ENCODE measurements at regions not wholly inside any gene's neighbourhood (a gene's known extent, or its start where the extent isn't known, plus 50 kb on each side); places are given as distances from the start of the nearest gene placed in this dataset.

- Histone ChIP-seq H3K27me3 (ENCODE audit: control insufficient read depth in 2 of 2, insufficient read depth in 2 of 2, low read length in 2 of 2) (no peaks in the 10 kb centered on the region), H3K4me2 (ENCODE audit: insufficient read depth, low read length) (no peak overlapping the region), H3K9ac (replicated peaks; ENCODE audit: extremely low read depth, insufficient read depth, low read length) (no peak overlapping the region), H3K9me1 (replicated peaks; ENCODE audit: control insufficient read depth, extremely low read depth, insufficient read depth, low read length) (no peaks in the 10 kb centered on the region), H2AFZ (ENCODE audit: low read depth, low read length) (no peak overlapping the region), H4K20me1 (replicated peaks; ENCODE audit: control insufficient read depth, extremely low read depth, insufficient read depth, low read length) (no peaks in the 10 kb centered on the region), H3K4me3 (replicated peaks in 1 of 3; ENCODE audit: insufficient read depth in 1 of 3, low read depth in 1 of 3, low read length in 3 of 3) (no peak overlapping the region), H3K36me3 (ENCODE audit: control insufficient read depth in 2 of 2, extremely low read depth in 1 of 2, insufficient read depth in 2 of 2, low read length in 2 of 2) (no peaks in the 10 kb centered on the region), H3K4me1 (ENCODE audit: control insufficient read depth, extremely low read depth, insufficient read depth, low read length) (no peaks in the 10 kb centered on the region), H3K9me3 (replicated peaks; ENCODE audit: control insufficient read depth, insufficient read depth, low read length) (peaks cover 4% of the 10 kb centered on the region), H3K79me2 (ENCODE audit: control insufficient read depth, insufficient read depth, low read length) (no peaks in the 10 kb centered on the region), H3K27ac (ENCODE audit: insufficient read depth, low read depth, low read length) (no peak overlapping the region)
- BruUV-seq (replicated peaks), result no TSS peak
- TF ChIP-seq POLR2AphosphoS5 (IDR thresholded peaks at IDR 0.05; ENCODE audit: insufficient read depth, low read depth, low read length) (no peak), FOS (IDR thresholded peaks at IDR 0.05; ENCODE audit: borderline replicate concordance, insufficient read depth, low read length) (no peak), JUN (IDR thresholded peaks at IDR 0.05; ENCODE audit: borderline replicate concordance, insufficient read depth, insufficient read length, low read depth) (no peak), GATA2 (IDR thresholded peaks at IDR 0.05; ENCODE audit: insufficient read depth, insufficient read length, low read depth, low read length) (no peak), MYC (IDR thresholded peaks at IDR 0.05; ENCODE audit: low read depth, low read length) (no peak), CTCF (IDR thresholded peaks at IDR 0.05; ENCODE audit: extremely low read depth in 1 of 2, insufficient read depth in 1 of 2, low read depth in 1 of 2, low read length in 2 of 2) (no peak), EZH2 (IDR thresholded peaks at IDR 0.05; ENCODE audit: borderline replicate concordance, low read depth, low read length, severe bottlenecking) (no peak), POLR2A (IDR thresholded peaks at IDR 0.05; ENCODE audit: low read depth, low read length) (no peak)
- TF ChIP-seq, protein P1, sequence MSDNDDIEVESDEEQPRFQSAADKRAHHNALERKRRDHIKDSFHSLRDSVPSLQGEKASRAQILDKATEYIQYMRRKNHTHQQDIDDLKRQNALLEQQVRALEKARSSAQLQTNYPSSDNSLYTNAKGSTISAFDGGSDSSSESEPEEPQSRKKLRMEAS (IDR thresholded peaks at IDR 0.05; ENCODE audit: insufficient read depth, insufficient read length), result no peak
- intact Hi-C loops (cut with micrococcal nuclease) (no loop called here), dilution Hi-C loops (cut with MboI; ENCODE audit: extremely low pct_ligation_motif_present, low sequenced_read_pairs) (no loop called here)
- CTCF ChIA-PET, result interaction anchor here (0.6 to 0.7 kb wide), 2 partner anchors 141 to 669 kb away, joined by 3 read pairs; no protein-coding TSS in a partner anchor
- POLR2A ChIA-PET, result no interaction called here
- no peak for FAIRE-seq
- no peak for DNase-seq (ENCODE audit: low read depth, low spot score)
Measured at GRCh38 chr12:115838952-115839351, 438.5 kb downstream of the MED13L start.

Measured in endothelial cell of umbilical vein (primary cell).